ENCODE measurements at regions not wholly inside any gene's neighbourhood (a gene's known extent, or its start where the extent isn't known, plus 50 kb on each side); places are given as distances from the start of the nearest gene placed in this dataset.

DNA sequence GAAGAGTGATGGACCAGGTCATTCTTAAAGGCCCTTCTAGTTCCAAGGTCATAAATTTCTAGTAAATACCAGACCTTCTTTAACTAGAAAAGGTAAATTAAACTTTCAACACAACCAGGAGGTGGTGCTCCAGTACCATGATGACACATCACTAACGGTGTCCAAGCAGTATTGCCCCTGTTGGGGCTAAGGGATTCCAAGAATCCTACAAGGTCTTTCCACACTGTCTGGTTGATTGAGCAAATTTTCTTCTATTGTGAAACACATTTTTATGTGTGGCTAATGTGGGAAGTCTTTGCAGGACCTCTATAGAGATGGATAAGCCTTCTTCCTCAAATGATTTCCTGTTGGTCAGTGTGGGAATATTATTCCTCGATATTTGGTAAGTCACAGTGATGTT, 459.6 kb upstream of the PAPPA start:
- Histone ChIP-seq H3K4me1 (ENCODE audit: insufficient read depth, poor library complexity, severe bottlenecking) (peaks cover 27% of the 10 kb centered on the region), H3K36me3 (ENCODE audit: low read depth) (no peaks in the 10 kb centered on the region), H3K4me3 (ENCODE audit: severe bottlenecking) (no peak overlapping the region), H3K27me3 (ENCODE audit: insufficient read depth, poor library complexity, severe bottlenecking) (no peaks in the 10 kb centered on the region), H3K9me3 (ENCODE audit: severe bottlenecking) (no peaks in the 10 kb centered on the region), H3K27ac (ENCODE audit: poor library complexity, severe bottlenecking) (no peak overlapping the region)
- ATAC-seq (ENCODE audit: low read depth) (no peak), DNase-seq (ENCODE audit: low spot score) (no peak)
- TF ChIP-seq, protein P1, sequence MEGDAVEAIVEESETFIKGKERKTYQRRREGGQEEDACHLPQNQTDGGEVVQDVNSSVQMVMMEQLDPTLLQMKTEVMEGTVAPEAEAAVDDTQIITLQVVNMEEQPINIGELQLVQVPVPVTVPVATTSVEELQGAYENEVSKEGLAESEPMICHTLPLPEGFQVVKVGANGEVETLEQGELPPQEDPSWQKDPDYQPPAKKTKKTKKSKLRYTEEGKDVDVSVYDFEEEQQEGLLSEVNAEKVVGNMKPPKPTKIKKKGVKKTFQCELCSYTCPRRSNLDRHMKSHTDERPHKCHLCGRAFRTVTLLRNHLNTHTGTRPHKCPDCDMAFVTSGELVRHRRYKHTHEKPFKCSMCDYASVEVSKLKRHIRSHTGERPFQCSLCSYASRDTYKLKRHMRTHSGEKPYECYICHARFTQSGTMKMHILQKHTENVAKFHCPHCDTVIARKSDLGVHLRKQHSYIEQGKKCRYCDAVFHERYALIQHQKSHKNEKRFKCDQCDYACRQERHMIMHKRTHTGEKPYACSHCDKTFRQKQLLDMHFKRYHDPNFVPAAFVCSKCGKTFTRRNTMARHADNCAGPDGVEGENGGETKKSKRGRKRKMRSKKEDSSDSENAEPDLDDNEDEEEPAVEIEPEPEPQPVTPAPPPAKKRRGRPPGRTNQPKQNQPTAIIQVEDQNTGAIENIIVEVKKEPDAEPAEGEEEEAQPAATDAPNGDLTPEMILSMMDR (IDR thresholded peaks at IDR 0.05; ENCODE audit: poor library complexity, severe bottlenecking): peak; percentile 39

DNA sequence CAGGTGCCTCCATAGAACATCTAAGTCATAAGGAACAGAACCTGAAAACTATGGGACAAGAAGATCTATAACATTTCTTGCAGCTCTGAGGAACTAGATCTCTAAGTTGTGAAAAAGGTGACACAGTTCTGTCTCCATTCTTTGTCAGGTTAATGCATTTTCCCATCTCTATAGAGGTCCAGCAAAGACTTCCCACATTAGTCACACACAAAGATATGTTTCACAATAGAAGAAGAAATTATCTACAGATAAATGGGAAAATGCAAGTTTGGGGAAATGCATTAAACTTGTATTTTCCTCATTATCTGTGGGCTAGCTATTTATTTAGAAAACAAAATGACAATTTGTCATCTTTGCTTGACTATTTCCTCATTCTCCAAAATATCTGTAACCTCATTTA, 458.6 kb upstream of the PAPPA start:
- ATAC-seq (ENCODE audit: low read depth) (no peak), DNase-seq (ENCODE audit: low spot score) (no peak)
- H3K27ac ChIP-seq (ENCODE audit: poor library complexity, severe bottlenecking): no peak overlapping the region

DNA sequence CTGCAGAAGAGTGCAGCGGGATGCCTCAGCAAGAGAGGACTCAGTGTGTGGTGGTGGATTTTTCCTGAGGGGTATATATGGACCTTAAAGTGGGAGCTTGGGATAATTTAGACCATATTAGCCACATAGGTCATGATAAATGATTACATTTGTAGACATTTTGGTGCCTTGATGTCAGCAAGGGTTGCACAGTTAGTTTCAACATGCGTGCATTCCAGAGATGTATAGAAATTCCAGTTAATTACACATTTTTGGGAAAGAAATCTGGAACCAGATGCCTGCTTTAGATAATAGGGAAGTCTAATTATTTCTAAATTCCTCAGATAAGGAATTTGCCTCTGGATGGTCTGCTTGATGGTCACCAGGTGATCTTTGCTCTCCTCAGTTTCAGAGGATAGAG, 440.6 kb upstream of the PAPPA start:
- Histone ChIP-seq H3K27me3 (ENCODE audit: insufficient read depth, poor library complexity, severe bottlenecking) (no peaks in the 10 kb centered on the region), H3K9me3 (ENCODE audit: severe bottlenecking) (no peaks in the 10 kb centered on the region), H3K4me1 (ENCODE audit: insufficient read depth, poor library complexity, severe bottlenecking) (peaks cover 4% of the 10 kb centered on the region), H3K27ac (ENCODE audit: poor library complexity, severe bottlenecking) (no peak overlapping the region), H3K4me3 (ENCODE audit: severe bottlenecking) (no peak overlapping the region), H3K36me3 (ENCODE audit: low read depth) (no peaks in the 10 kb centered on the region)
- ATAC-seq (ENCODE audit: low read depth): no peak
- DNase-seq (ENCODE audit: low spot score): no peak
- TF ChIP-seq, protein P1 (IDR thresholded peaks at IDR 0.05; ENCODE audit: poor library complexity, severe bottlenecking): no peak

More for the DNA sequence above, 458.6 kb upstream of the PAPPA start:
- H3K9me3 ChIP-seq (ENCODE audit: severe bottlenecking): no peaks in the 10 kb centered on the region
- no peaks in the 10 kb centered on the region for H3K36me3 ChIP-seq (ENCODE audit: low read depth)
- peaks cover 24% of the 10 kb centered on the region for H3K4me1 ChIP-seq (ENCODE audit: insufficient read depth, poor library complexity, severe bottlenecking)
- H3K27me3 ChIP-seq (ENCODE audit: insufficient read depth, poor library complexity, severe bottlenecking): no peaks in the 10 kb centered on the region
- TF ChIP-seq, protein P1 (IDR thresholded peaks at IDR 0.05; ENCODE audit: poor library complexity, severe bottlenecking): no peak
- no peak overlapping the region for H3K4me3 ChIP-seq (ENCODE audit: severe bottlenecking)

GRCh38 chr9:115715666-115716065, 437.9 kb upstream of the PAPPA start:
- H3K27ac ChIP-seq (ENCODE audit: poor library complexity, severe bottlenecking): no peak overlapping the region
- peaks cover 4% of the 10 kb centered on the region for H3K4me1 ChIP-seq (ENCODE audit: insufficient read depth, poor library complexity, severe bottlenecking)
- H3K4me3 ChIP-seq (ENCODE audit: severe bottlenecking): no peak overlapping the region
- ATAC-seq (ENCODE audit: low read depth) (no peak), DNase-seq (ENCODE audit: low spot score) (no peak)
- H3K36me3 ChIP-seq (ENCODE audit: low read depth): no peaks in the 10 kb centered on the region
- TF ChIP-seq, protein P1 (IDR thresholded peaks at IDR 0.05; ENCODE audit: poor library complexity, severe bottlenecking): no peak
- H3K27me3 ChIP-seq (ENCODE audit: insufficient read depth, poor library complexity, severe bottlenecking): no peaks in the 10 kb centered on the region
- no peaks in the 10 kb centered on the region for H3K9me3 ChIP-seq (ENCODE audit: severe bottlenecking)

GRCh38 chr9:115717298-115717697, 436.3 kb upstream of the PAPPA start:
- Histone ChIP-seq H3K27me3 (ENCODE audit: insufficient read depth, poor library complexity, severe bottlenecking) (no peaks in the 10 kb centered on the region), H3K9me3 (ENCODE audit: severe bottlenecking) (no peaks in the 10 kb centered on the region), H3K27ac (ENCODE audit: poor library complexity, severe bottlenecking) (no peak overlapping the region), H3K4me3 (ENCODE audit: severe bottlenecking) (no peak overlapping the region), H3K4me1 (ENCODE audit: insufficient read depth, poor library complexity, severe bottlenecking) (peaks cover 4% of the 10 kb centered on the region), H3K36me3 (ENCODE audit: low read depth) (no peaks in the 10 kb centered on the region)
- no peak for DNase-seq (ENCODE audit: low spot score)
- TF ChIP-seq, protein P1 (IDR thresholded peaks at IDR 0.05; ENCODE audit: poor library complexity, severe bottlenecking): no peak
- no peak; the same call in 2 of the 3 replicates for ATAC-seq (ENCODE audit: low read depth)
